ENCODE measurements at regions not wholly inside any gene's neighbourhood (a gene's known extent, or its start where the extent isn't known, plus 50 kb on each side); places are given as distances from the start of the nearest gene placed in this dataset.

DNA sequence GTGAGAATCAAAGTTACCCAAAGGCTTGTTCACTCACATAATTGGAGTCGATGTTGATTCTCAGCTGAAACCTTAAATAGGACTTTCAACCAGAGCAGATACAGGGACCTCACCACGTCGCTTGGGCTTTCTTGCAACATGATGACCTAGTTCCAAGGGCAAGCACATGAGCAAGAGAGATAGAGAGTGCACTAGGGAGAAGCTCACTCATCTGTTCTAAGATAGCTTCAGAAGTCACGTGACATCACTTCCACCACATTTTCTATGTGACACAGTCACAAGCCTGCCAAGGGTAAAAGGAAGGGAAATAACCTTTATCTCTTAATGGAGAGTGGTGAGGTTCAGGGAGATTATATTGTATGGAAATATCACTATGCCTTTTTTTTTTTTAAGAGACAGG lies 470.1 kb upstream of the PLXNA2 start:
- H3K36me3 ChIP-seq (replicated peaks; ENCODE audit: insufficient read depth, low read length), result no peaks in the 10 kb centered on the region
- H2AFZ ChIP-seq (ENCODE audit: low read length), result no peak overlapping the region
- H4K20me1 ChIP-seq (ENCODE audit: insufficient read depth, low read length), result no peaks in the 10 kb centered on the region
- no peaks in the 10 kb centered on the region for H3F3A ChIP-seq (ENCODE audit: insufficient read depth, low read length)
- no peaks in the 10 kb centered on the region for H3K9me3 ChIP-seq (replicated peaks; ENCODE audit: insufficient read depth, low read length)
- no peak overlapping the region for H3K27ac ChIP-seq (ENCODE audit: low read length)
- H3K9me2 ChIP-seq (replicated peaks; ENCODE audit: insufficient read depth, low read length), result no peaks in the 10 kb centered on the region
- H3K79me2 ChIP-seq (ENCODE audit: low read length), result no peaks in the 10 kb centered on the region
- DNase-seq, result no peak
- H3K27me3 ChIP-seq (replicated peaks; ENCODE audit: insufficient read depth, low read length), result no peaks in the 10 kb centered on the region
- no peak overlapping the region for H3K4me2 ChIP-seq (ENCODE audit: low read depth, low read length)
- H3K9ac ChIP-seq (ENCODE audit: low read length), result no peak overlapping the region
- no peak overlapping the region for H3K4me3 ChIP-seq (ENCODE audit: low read length)
- no peaks in the 10 kb centered on the region for H3K4me1 ChIP-seq (ENCODE audit: low read length)
- no peak for TF ChIP-seq EZH2phosphoT487 (IDR thresholded peaks at IDR 0.05; ENCODE audit: low read length)
- TF ChIP-seq, protein P1, sequence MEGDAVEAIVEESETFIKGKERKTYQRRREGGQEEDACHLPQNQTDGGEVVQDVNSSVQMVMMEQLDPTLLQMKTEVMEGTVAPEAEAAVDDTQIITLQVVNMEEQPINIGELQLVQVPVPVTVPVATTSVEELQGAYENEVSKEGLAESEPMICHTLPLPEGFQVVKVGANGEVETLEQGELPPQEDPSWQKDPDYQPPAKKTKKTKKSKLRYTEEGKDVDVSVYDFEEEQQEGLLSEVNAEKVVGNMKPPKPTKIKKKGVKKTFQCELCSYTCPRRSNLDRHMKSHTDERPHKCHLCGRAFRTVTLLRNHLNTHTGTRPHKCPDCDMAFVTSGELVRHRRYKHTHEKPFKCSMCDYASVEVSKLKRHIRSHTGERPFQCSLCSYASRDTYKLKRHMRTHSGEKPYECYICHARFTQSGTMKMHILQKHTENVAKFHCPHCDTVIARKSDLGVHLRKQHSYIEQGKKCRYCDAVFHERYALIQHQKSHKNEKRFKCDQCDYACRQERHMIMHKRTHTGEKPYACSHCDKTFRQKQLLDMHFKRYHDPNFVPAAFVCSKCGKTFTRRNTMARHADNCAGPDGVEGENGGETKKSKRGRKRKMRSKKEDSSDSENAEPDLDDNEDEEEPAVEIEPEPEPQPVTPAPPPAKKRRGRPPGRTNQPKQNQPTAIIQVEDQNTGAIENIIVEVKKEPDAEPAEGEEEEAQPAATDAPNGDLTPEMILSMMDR (IDR thresholded peaks at IDR 0.05; ENCODE audit: low read length), result no peak
- no peak for TF ChIP-seq EZH2 (optimal IDR thresholded peaks at IDR 0.05; ENCODE audit: low read depth, low read length)

DNA sequence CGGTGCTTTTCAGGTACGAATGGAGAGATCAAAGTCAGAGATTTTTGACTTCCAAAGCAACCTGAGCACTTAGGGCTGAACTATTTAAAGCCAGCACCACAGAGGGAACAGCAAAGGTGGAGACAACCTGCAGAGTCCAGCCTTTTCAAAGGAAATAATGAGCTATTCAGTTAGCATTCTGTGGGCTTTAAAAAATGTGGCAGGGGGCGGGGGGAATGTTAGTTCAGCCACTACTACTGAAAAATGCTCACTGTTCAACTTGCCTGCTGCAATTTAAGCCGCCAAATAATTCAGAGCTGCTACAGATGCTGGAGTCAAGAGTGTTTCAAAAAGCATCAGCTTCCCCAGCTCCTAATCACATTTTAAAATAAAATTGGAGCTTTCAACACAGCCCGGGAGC lies 473.3 kb upstream of the PLXNA2 start:
- Histone ChIP-seq H3K9me2 (replicated peaks; ENCODE audit: insufficient read depth, low read length) (no peaks in the 10 kb centered on the region), H3K9me3 (replicated peaks; ENCODE audit: insufficient read depth, low read length) (no peaks in the 10 kb centered on the region), H3K27ac (ENCODE audit: low read length) (no peak overlapping the region), H3K9ac (ENCODE audit: low read length) (no peak overlapping the region), H3K4me3 (ENCODE audit: low read length) (no peak overlapping the region), H3K36me3 (replicated peaks; ENCODE audit: insufficient read depth, low read length) (no peaks in the 10 kb centered on the region), H3K4me1 (ENCODE audit: low read length) (no peaks in the 10 kb centered on the region), H4K20me1 (ENCODE audit: insufficient read depth, low read length) (no peaks in the 10 kb centered on the region), H3K4me2 (ENCODE audit: low read depth, low read length) (no peak overlapping the region), H3K79me2 (ENCODE audit: low read length) (no peaks in the 10 kb centered on the region), H3F3A (ENCODE audit: insufficient read depth, low read length) (no peaks in the 10 kb centered on the region), H3K27me3 (replicated peaks; ENCODE audit: insufficient read depth, low read length) (no peaks in the 10 kb centered on the region), H2AFZ (ENCODE audit: low read length) (no peak overlapping the region)
- TF ChIP-seq, protein P1 (IDR thresholded peaks at IDR 0.05; ENCODE audit: low read length), result no peak
- TF ChIP-seq EZH2 (optimal IDR thresholded peaks at IDR 0.05; ENCODE audit: low read depth, low read length) (no peak), EZH2phosphoT487 (IDR thresholded peaks at IDR 0.05; ENCODE audit: low read length) (no peak)
- DNase-seq, result no peak

DNA sequence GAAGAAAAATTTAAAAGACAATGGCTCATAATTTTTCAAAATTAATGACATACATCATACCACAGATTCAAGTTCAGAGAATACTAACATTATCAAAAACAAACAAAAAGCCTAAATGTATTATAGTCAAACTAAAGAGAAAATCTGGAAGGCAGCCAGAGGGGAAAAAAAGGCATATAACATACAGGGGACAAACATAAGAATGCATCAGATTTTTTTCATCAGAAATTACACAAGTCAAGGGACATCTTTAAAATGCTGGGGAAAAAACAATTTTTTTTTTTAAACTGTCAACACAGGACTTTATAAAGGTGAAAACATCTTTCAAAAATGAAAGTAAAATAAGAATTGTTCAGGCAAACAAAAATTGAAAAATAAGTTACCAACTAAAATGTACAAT lies 478.4 kb upstream of the PLXNA2 start:
- DNase-seq, result no peak
- no peaks in the 10 kb centered on the region for H3K9me3 ChIP-seq (replicated peaks; ENCODE audit: insufficient read depth, low read length)
- H3K27me3 ChIP-seq (replicated peaks; ENCODE audit: insufficient read depth, low read length), result no peaks in the 10 kb centered on the region
- TF ChIP-seq, protein P1 (IDR thresholded peaks at IDR 0.05; ENCODE audit: low read length), result no peak
- TF ChIP-seq EZH2phosphoT487 (IDR thresholded peaks at IDR 0.05; ENCODE audit: low read length), result no peak
- TF ChIP-seq EZH2 (optimal IDR thresholded peaks at IDR 0.05; ENCODE audit: low read depth, low read length), result no peak
- no peak overlapping the region for H3K4me3 ChIP-seq (ENCODE audit: low read length)
- no peak overlapping the region for H2AFZ ChIP-seq (ENCODE audit: low read length)
- H3K4me2 ChIP-seq (ENCODE audit: low read depth, low read length), result no peak overlapping the region
- H3K36me3 ChIP-seq (replicated peaks; ENCODE audit: insufficient read depth, low read length), result no peaks in the 10 kb centered on the region
- H3F3A ChIP-seq (ENCODE audit: insufficient read depth, low read length), result no peaks in the 10 kb centered on the region
- H3K4me1 ChIP-seq (ENCODE audit: low read length), result no peaks in the 10 kb centered on the region
- no peak overlapping the region for H3K27ac ChIP-seq (ENCODE audit: low read length)
- no peaks in the 10 kb centered on the region for H3K79me2 ChIP-seq (ENCODE audit: low read length)
- no peaks in the 10 kb centered on the region for H4K20me1 ChIP-seq (ENCODE audit: insufficient read depth, low read length)
- H3K9ac ChIP-seq (ENCODE audit: low read length), result no peak overlapping the region
- no peaks in the 10 kb centered on the region for H3K9me2 ChIP-seq (replicated peaks; ENCODE audit: insufficient read depth, low read length)

All from MM.1S (cell line).